Hepatocyte (in vitro differentiated cells): ENCODE measurements at regions not wholly inside any gene's neighbourhood (a gene's known extent, or its start where the extent isn't known, plus 50 kb on each side); places are given as distances from the start of the nearest gene placed in this dataset.

Experiments used
- CTCF ChIP-seq: fragments of 200-600 bp; sonication (generic); IDR thresholded peaks from 2 replicates; pipeline ENCODE4 v1.5.1; 2016; ENCODE audit warnings: antibody characterized with exemption, mild to moderate bottlenecking; ENCODE audit not compliant: poor library complexity
- EZH2 ChIP-seq: fragments of 200-600 bp; sonication (generic); IDR thresholded peaks from 2 replicates; pipeline ENCODE4 v1.6.1; 2016; ENCODE audit warnings: antibody characterized with exemption, mild to moderate bottlenecking, borderline replicate concordance
- EZH2phosphoT487 ChIP-seq: fragments of 200-600 bp; sonication (generic); IDR thresholded peaks from one replicate; pipeline ENCODE4 v1.6.1; 2018; ENCODE audit warnings: antibody characterized with exemption, mild to moderate bottlenecking, low read depth, moderate library complexity; ENCODE audit not compliant: unreplicated experiment, severe bottlenecking

DNA sequence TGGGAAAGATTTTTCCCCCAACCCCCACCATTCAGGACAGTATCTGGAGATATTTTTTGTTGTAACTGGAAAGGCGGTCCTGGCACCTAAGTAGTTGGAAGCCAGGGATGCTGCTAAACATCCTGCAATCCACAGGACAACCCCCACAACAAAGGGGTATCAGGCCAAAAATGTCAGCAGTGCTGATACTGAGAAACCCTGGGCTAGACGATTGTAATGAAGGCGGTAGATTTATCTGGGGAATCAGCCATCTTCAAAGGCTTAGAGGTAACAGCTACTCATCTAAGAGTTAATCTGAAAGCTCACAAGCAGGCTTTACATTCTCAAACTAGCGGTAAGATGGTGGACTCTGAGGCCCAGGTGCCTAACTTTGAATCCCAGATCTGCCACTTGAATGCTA lies 59.0 kb upstream of the NMUR2 start:
- TF ChIP-seq EZH2 (no peak), CTCF (no peak), EZH2phosphoT487 (no peak)
